AG09309 (cell line): ENCODE measurements at regions not wholly inside any gene's neighbourhood (a gene's known extent, or its start where the extent isn't known, plus 50 kb on each side); places are given as distances from the start of the nearest gene placed in this dataset.

Source experiments
- DNase-seq: peaks from one replicate; pipeline ENCODE4 v3.0.0-alpha.2; 2010; ENCODE audit warnings: low read depth
- H3K4me3 ChIP-seq: 2 replicates; pipeline ENCODE4 v1.5.1; 2011; ENCODE audit warnings: mild to moderate bottlenecking, low read depth, low read length, moderate library complexity; ENCODE audit not compliant: control insufficient read depth
- TF ChIP-seq, protein P1 (sequence below): IDR thresholded peaks from 2 replicates; pipeline ENCODE4 v1.5.1; 2011; ENCODE audit warnings: mild to moderate bottlenecking, low read depth, low read length, inconsistent platforms; ENCODE audit not compliant: insufficient read depth, control insufficient read depth; ENCODE audit errors: missing control alignments

DNA sequence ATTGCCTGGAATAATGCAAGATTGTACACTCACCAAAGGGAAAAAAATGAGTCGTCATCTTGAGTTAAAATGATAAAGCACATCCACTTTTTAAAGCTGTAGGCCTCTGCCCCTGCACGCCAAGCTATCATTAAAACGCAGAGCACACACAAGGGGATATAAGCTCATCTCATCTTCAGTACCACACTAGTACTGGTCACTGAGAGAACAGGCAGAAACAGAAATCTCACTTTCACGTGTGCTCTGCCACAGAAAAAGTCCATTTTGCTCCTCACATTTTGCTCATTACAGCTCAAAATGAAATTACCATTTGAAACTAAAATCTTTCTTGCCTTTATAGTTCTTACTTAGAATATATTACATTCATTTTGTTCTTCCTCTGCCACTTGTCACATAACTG lies 99.2 kb upstream of the SLC30A5 start:
- DNase-seq: no peak
- H3K4me3 ChIP-seq: no peak overlapping the region
- TF ChIP-seq, protein P1, sequence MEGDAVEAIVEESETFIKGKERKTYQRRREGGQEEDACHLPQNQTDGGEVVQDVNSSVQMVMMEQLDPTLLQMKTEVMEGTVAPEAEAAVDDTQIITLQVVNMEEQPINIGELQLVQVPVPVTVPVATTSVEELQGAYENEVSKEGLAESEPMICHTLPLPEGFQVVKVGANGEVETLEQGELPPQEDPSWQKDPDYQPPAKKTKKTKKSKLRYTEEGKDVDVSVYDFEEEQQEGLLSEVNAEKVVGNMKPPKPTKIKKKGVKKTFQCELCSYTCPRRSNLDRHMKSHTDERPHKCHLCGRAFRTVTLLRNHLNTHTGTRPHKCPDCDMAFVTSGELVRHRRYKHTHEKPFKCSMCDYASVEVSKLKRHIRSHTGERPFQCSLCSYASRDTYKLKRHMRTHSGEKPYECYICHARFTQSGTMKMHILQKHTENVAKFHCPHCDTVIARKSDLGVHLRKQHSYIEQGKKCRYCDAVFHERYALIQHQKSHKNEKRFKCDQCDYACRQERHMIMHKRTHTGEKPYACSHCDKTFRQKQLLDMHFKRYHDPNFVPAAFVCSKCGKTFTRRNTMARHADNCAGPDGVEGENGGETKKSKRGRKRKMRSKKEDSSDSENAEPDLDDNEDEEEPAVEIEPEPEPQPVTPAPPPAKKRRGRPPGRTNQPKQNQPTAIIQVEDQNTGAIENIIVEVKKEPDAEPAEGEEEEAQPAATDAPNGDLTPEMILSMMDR: no peak

DNA sequence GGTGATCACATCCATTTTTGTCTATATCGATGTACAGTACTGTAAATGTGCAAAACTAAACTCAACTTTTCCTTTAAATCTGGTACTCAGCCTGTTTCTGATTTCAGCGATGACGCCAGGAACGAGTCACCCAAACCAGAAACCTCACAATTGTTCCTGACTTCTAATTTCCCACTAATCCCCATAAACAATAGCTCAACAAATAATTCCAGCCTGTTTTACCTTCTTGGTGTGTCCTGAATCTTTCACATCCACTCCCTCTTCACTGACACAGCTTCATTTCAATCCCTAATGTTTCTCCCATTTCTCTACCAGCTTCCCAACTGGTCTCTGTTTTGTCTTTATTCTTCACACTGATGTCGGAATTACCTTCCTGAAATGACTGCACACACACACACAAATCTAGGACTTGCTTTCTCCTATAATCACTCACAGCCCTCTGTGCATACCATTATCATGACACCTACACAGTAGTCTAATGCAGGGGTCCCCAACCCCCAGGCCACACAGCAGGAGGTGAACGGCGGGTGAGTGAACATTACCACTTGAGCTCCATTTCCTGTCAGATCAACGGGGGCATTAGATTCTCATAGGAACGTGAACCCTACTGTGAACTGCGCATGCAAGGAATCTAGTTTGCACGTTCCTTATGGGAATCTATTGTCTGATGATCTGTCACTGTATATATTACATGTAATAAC lies 97.8 kb upstream of the SLC30A5 start:
- DNase-seq: no peak
- H3K4me3 ChIP-seq: no peak overlapping the region
- TF ChIP-seq, protein P1: no peak

DNA sequence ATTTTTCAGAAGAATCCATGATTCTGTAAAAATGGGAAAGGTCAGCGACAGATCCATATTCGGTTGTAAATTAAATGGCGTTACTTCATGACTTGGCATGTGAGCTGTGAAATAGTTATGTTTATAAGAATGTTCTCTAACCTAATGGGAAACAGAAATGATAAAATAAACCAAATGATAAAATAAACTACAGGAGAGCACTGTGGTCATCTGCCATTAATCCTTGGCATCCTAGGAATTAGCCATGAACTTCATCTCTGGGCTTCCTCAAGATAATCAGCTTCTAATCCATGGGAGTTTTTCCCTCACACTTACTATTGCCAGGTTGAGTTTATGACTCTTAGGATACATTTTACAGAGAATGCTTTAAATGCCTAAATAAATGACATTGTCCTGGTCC lies 94.6 kb upstream of the SLC30A5 start:
- H3K4me3 ChIP-seq: no peak overlapping the region
- TF ChIP-seq, protein P1: no peak
- no peak for DNase-seq

DNA sequence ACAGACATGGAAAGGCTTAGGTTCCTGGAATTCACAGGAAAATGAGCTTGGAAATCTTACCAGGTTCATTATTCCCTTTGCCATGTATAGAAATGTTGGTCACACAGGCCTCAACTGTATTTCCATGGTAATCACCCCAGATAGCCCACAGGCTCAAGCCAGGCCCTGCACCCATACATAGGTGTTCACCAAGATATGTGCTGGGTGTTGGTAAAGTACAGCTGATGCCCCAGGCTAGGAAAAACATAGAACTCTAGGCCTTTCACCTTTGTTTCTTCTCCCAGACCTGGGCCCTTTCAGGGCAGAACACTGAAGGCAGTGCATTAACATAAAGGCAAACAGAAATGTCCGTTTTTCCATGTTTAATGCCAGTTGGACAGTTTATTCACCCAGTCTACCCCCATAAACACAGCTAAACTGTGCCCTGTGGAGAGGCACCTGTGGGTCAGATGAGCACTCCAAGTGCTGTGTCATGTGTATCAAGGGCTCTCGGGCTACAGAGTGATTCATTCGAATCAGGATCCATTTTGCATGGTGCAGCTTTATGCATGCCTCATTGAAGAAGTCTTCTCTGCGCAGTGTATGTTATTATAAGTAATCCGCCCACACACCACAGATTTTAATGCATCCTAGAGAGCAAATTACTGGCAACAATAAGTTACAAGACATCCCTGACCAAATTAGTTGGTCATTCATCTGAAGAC lies 93.4 kb upstream of the SLC30A5 start:
- H3K4me3 ChIP-seq: no peak overlapping the region
- TF ChIP-seq, protein P1: no peak
- DNase-seq: no peak

DNA sequence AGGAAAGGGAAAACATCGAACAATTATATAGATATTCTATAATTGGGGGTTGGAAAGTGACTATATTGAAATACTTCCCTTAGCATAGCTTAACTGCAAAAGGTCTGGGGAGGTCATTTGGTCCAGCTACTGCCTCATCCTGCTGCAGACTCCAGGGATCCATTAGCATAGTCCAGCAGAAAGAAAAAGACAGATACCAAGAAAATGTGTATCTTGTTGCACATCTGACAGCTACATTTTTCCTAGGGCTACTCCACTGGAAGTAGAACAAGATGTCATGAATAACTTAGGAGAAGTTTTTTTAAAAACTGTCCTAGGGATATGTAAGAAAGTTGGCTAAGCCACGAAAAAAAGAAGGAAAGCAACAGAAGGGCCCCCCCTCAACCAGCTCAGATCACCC lies 92.9 kb upstream of the SLC30A5 start:
- no peak overlapping the region for H3K4me3 ChIP-seq
- no peak for DNase-seq
- TF ChIP-seq, protein P1: no peak

DNA sequence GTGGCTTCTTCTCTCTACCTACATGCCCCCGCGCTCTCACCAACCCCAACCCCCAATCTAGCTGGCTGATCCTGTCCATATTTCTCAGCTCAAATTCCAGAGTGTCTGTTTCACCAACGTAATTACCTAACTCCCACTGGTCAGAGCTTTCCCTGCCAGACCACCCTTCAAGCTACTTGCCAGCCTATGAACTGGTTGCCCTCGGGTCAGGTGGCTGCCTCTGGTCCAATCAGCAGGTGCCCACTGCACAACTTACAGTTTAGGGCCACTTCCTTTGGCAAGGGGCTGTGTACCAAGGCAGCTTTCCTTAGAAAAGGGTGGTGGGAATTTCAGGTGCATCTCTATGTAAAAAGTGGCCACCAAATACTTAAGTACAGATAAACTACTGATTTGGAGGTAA lies 92.2 kb upstream of the SLC30A5 start:
- no peak for DNase-seq
- no peak overlapping the region for H3K4me3 ChIP-seq
- TF ChIP-seq, protein P1: no peak
